Adrenal gland (tissue), 9 donors: ENCODE measurements at regions not wholly inside any gene's neighbourhood (a gene's known extent, or its start where the extent isn't known, plus 50 kb on each side); places are given as distances from the start of the nearest gene placed in this dataset.
"Not testable (repeated sequence)": the region's sequence is repeated elsewhere in the genome, so short reads cannot be mapped to it uniquely, and the experiment has no call there.

Experiments
- DNase-seq, 7 donors: peaks; one replicate each; pipeline ENCODE4 v3.0.0-alpha.2; 2019 to 2020
- H3K27ac ChIP-seq, 5 donors: fragments of 200-600 bp; sonication (generic) in 4 of 5; 1 replicate in 3 of 5; 2 replicates in 2 of 5; pipeline versions ENCODE4 v1.5.1 to v1.8.0; 2016 to 2020; ENCODE audit warnings: mild to moderate bottlenecking in 1 of 5
- H3K27me3 ChIP-seq: fragments of 200-600 bp; 2 replicates; pipeline ENCODE4 v1.8.0; 2021
- H3K36me3 ChIP-seq, 2 donors: fragments of 200-600 bp; replicated peaks in 1 of 2; 1 replicate in 1 of 2; 2 replicates in 1 of 2; pipeline versions ENCODE4 v1.5.1 to v1.8.0; 2018 to 2022
- H3K4me1 ChIP-seq, 2 donors: fragments of 200-600 bp; replicated peaks in 1 of 2; 1 replicate in 1 of 2; 2 replicates in 1 of 2; pipeline versions ENCODE4 v1.5.1 to v1.8.0; 2018 to 2021
- H3K4me3 ChIP-seq, 4 donors: fragments of 200-600 bp; sonication (generic) in 3 of 4; one replicate each; pipeline ENCODE4 v1.5.1; 2016 to 2018
- H3K9me3 ChIP-seq, 3 donors: fragments of 200-600 bp; sonication (generic) in 1 of 3; replicated peaks in 1 of 3; 1 replicate in 2 of 3; 2 replicates in 1 of 3; pipeline versions ENCODE4 v1.5.1 to v1.8.0; 2016 to 2021
- CTCF ChIP-seq, 6 experiments: fragments of 450-650 bp in 4 of 6; fragments of 200-600 bp in 2 of 6; sonication (generic) in 1 of 6; IDR thresholded peaks; 1 replicate in 5 of 6; 2 replicates in 1 of 6; pipeline versions ENCODE4 v1.5.1 to v1.8.0; 2016 to 2021; ENCODE audit warnings: antibody characterized with exemption in 6 of 6, mild to moderate bottlenecking in 2 of 6, moderate library complexity in 1 of 6
- POLR2A ChIP-seq, 2 donors: fragments of 450-650 bp; IDR thresholded peaks; one replicate each; pipeline ENCODE4 v1.6.1; 2017; ENCODE audit warnings: antibody characterized with exemption in 2 of 2, mild to moderate bottlenecking in 2 of 2, moderate library complexity in 1 of 2
- WGBS, 4 donors: extraction: QIAGEN DNeasy Blood & Tissue Kit in 2 of 4; methylation state at CpG; one replicate each; pipeline versions ENCODE4 v1.1.5 to v1.1.7; 2013 to 2017; 5-methylcytosine and 5-hydroxymethylcytosine counted together
- intact Hi-C, 2 donors: fragments of 100-400 bp; cut with DNase I; formaldehyde crosslinking; loops; one replicate each; pipeline versions ENCODE4 v1.14.1 to v1.15.0; 2022 to 2023
- donor health status: healthy with polysubstance abuse.
- donor health status: Bipolar disorder and iron deficiency.
- donor health status: DM: yes; HTN: yes; CAD: no.
- donor health status: DM: no; HTN: no; CAD: no.
- donor health status: DM: no; HTN: no; CAD: no.

DNA sequence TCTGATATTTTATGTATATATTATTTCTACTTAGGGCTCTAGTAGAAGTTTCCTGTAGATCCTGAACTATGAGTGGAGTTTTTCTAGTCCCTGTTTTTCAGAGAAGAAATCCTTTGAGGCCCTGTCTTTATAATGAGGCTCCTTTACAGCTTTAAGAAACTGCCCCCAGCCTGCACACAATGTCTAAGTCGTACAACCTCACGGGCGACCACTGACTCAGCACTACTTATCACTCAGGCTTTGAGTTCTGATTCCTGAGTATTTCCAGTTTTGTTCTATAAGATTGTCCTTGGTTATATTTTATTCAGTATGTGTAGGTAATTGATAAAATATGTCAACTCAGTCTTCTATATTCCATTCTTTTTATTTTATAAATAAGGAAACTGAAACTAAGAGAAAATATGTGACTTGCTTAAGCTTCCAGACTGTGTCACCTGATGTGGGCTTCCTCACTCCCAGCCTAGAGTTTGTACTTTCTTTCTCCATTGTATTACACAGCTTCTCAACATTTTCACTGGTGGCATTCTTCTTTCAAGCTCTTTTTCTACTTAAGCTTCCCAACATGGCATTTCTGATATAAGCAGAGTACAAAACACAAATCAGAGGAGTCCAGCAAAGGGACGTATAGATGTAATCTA is 167.0 kb downstream of the TBX18 start:
- Histone ChIP-seq H3K4me3 (no peak overlapping the region), H3K27ac (no peak overlapping the region), H3K9me3 (no peaks in the 10 kb centered on the region), H3K36me3 (no peaks in the 10 kb centered on the region), H3K27me3 (no peaks in the 10 kb centered on the region), H3K4me1 (no peaks in the 10 kb centered on the region)
- TF ChIP-seq POLR2A (IDR thresholded peaks at IDR 0.05): no peak
- no peak for TF ChIP-seq CTCF (IDR thresholded peaks at IDR 0.05)
- intact Hi-C loops: no loop called here
- DNase-seq: no peak
- WGBS, 4 donors: 52 to 73% (median 63%) methylated on average over 4 of the region's 4 CpGs

DNA sequence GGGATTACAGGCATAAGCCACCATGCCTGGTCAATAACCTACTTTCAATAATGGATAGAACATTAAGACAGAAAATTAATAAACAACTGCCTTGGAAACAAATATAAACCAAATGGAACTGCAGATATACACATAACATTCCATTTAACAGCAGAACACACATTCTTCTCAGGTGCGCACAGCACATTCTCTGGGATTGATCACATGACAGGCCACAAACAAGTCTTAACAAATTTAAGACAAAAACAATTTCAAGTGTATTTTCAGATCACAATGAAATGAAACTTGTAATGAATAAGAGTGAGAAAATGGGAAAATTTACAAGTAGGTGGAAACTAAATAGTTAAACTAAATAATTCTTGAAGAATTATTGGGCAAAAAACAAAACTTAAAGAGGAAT is 167.9 kb downstream of the TBX18 start:
- no peaks in the 10 kb centered on the region for H3K27me3 ChIP-seq
- no peak for DNase-seq
- intact Hi-C loops: no loop called here
- WGBS, 4 donors: 90 to 97% (median 94%) methylated on average over 1 of the region's 1 CpG
- no peaks in the 10 kb centered on the region for H3K36me3 ChIP-seq
- no peak for TF ChIP-seq CTCF (IDR thresholded peaks at IDR 0.05)
- TF ChIP-seq POLR2A (IDR thresholded peaks at IDR 0.05): no peak
- H3K4me1 ChIP-seq: no peaks in the 10 kb centered on the region
- H3K27ac ChIP-seq: no peak overlapping the region
- H3K4me3 ChIP-seq: no peak overlapping the region
- H3K9me3 ChIP-seq: no peaks in the 10 kb centered on the region

DNA sequence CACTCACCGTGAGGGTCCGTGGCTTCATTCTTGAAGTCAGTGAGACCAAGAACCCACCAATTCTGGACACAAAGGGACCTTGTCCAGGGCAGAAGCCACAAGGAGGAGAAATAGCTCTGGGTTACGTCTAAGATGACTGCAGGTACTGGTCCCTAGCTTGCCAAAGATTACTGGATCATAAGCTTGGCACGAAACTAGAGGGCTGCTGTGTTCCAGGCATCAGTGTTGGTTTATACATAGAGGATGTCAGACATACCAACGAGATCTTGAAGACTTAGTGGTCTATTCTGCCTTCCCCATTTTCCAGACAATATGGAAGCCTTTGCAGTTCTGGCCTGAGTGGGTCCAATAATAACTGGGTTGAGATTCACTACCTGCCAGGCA is 175.7 kb downstream of the TBX18 start:
- intact Hi-C loops: no loop called here
- H3K9me3 ChIP-seq: no peaks in the 10 kb centered on the region
- no peaks in the 10 kb centered on the region for H3K36me3 ChIP-seq
- H3K27ac ChIP-seq: no peak overlapping the region
- H3K27me3 ChIP-seq: no peaks in the 10 kb centered on the region
- WGBS, 4 donors: 57 to 77% (median 70%) methylated on average over 4 to 5 of the region's 5 CpGs
- DNase-seq: no peak
- H3K4me1 ChIP-seq: no peaks in the 10 kb centered on the region
- no peak overlapping the region for H3K4me3 ChIP-seq
- TF ChIP-seq POLR2A (IDR thresholded peaks at IDR 0.05) (no peak), CTCF (IDR thresholded peaks at IDR 0.05) (no peak)

DNA sequence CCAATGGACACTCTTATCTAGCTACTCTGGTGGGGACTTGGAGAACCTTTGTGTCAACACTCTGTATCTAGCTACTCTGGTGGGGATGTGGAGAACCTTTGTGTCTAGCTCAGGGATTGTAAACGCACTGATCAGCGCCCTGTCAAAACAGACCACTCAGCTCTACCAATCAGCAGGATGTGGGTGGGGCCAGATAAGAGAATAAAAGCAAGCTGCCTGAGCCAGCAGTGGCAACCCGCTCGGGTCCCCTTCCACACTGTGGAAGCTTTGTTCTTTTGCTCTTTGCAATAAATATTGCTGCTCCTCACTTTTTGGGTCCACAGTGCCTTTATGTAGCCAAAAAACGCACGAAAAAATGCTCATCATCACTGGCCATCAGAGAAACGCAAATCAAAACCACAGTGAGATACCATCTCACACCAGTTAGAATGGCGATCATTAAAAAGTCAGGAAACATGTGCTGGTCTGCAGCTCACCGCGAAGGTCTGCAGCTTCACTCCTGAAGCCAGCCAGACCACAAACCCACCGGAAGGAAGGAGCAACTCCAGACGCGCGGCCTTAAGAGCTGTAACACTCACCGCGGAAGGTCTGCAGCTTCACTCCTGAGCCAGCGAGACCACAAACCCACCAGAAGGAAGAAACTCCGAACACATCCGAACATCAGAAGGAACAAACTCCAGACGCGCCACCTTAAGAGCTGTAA is 176.3 kb downstream of the TBX18 start:
- DNase-seq: not testable (repeated sequence)
- WGBS, 4 donors: 71 to 79% (median 75%) methylated on average over 18 to 21 of the region's 21 CpGs

DNA sequence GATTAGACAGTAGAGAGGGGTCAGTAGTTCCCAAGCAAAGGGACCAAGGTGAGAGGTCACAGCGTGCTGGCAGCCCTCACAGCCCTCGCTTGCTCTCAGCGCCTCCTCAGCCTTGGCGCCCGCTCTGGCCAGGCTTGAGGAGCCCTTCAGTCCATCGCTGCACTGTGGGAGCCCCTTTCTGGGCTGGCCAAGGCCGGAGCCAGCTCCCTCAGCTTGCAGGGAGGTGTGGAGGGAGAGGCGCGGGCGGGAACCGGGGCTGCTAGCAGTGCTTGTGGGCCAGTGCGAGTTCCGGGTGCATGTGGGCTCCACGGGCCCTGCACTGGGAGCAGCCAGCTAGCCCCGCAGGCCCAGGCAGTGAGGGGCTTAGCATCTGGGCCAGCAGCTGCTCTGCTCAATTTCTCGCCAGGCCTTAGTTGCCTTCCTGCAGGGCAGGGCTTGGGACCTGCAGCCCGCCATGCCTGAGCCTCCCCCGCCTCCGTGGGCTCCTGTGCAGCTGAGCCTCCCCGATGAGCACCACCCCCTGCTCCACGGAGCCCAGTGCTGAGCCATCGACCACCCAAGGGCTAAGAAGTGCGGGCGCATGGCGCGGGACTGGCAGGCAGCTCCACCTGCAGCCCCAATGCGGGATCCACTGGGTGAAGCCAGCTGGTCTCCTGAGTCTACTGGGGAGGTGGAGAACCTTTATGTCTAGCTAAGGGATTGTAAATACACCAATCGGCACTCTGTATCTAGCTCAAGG is 177.0 kb downstream of the TBX18 start:
- H3K9me3 ChIP-seq, intact Hi-C loops, H3K4me1 ChIP-seq, DNase-seq, H3K27ac ChIP-seq, H3K27me3 ChIP-seq, H3K36me3 ChIP-seq, H3K4me3 ChIP-seq: not testable (repeated sequence)
- WGBS, 4 donors: 87 to 92% (median 89%) methylated on average over 6 to 28 of the region's 28 CpGs

More for the DNA sequence above, 176.3 kb downstream of the TBX18 start:
- H3K9me3 ChIP-seq, intact Hi-C loops, H3K27me3 ChIP-seq, H3K4me3 ChIP-seq, H3K4me1 ChIP-seq, H3K36me3 ChIP-seq, H3K27ac ChIP-seq: not testable (repeated sequence)
